H1 (cell line): ENCODE measurements at regions not wholly inside any gene's neighbourhood (a gene's known extent, or its start where the extent isn't known, plus 50 kb on each side); places are given as distances from the start of the nearest gene placed in this dataset.
A peak's percentile ranks its signal among the peaks of the same experiment; 100 is the strongest.

Source experiments
- BACH1 ChIP-seq: IDR thresholded peaks from 2 replicates; pipeline ENCODE4 v1.6.1; 2012; ENCODE audit warnings: low read length, improper control_type of control experiment
- CEBPB ChIP-seq: IDR thresholded peaks from 2 replicates; pipeline ENCODE4 v1.6.1; 2012; ENCODE audit warnings: low read depth, low read length
- TF ChIP-seq, protein P1 (sequence below): fragments of 300-600 bp; sonication (generic); IDR thresholded peaks from 2 replicates; pipeline ENCODE4 v1.7.1; 2012; ENCODE audit warnings: low read length, moderate library complexity, mild to moderate bottlenecking, inconsistent platforms; ENCODE audit not compliant: insufficient replicate concordance

DNA sequence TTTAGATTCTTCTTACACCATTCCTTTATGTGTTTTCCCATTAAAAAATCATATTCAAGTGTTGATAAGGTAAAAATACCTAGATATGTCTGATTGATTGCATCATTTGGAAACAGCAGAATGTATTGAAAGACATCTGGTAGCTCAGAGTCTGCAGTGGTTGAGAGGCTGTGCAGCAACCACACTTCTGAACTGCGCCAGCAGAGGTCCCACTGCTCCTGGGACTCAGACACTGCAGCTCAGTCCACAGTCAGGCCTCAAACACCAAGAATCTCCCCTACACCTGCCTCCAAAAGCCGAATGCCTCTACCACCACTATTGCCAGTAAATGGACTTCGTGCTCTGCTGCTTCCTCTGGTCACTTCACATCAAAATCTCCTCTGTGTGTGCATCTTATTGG lies 176.9 kb upstream of the LMCD1 start (continued):
- TF ChIP-seq, protein P1, sequence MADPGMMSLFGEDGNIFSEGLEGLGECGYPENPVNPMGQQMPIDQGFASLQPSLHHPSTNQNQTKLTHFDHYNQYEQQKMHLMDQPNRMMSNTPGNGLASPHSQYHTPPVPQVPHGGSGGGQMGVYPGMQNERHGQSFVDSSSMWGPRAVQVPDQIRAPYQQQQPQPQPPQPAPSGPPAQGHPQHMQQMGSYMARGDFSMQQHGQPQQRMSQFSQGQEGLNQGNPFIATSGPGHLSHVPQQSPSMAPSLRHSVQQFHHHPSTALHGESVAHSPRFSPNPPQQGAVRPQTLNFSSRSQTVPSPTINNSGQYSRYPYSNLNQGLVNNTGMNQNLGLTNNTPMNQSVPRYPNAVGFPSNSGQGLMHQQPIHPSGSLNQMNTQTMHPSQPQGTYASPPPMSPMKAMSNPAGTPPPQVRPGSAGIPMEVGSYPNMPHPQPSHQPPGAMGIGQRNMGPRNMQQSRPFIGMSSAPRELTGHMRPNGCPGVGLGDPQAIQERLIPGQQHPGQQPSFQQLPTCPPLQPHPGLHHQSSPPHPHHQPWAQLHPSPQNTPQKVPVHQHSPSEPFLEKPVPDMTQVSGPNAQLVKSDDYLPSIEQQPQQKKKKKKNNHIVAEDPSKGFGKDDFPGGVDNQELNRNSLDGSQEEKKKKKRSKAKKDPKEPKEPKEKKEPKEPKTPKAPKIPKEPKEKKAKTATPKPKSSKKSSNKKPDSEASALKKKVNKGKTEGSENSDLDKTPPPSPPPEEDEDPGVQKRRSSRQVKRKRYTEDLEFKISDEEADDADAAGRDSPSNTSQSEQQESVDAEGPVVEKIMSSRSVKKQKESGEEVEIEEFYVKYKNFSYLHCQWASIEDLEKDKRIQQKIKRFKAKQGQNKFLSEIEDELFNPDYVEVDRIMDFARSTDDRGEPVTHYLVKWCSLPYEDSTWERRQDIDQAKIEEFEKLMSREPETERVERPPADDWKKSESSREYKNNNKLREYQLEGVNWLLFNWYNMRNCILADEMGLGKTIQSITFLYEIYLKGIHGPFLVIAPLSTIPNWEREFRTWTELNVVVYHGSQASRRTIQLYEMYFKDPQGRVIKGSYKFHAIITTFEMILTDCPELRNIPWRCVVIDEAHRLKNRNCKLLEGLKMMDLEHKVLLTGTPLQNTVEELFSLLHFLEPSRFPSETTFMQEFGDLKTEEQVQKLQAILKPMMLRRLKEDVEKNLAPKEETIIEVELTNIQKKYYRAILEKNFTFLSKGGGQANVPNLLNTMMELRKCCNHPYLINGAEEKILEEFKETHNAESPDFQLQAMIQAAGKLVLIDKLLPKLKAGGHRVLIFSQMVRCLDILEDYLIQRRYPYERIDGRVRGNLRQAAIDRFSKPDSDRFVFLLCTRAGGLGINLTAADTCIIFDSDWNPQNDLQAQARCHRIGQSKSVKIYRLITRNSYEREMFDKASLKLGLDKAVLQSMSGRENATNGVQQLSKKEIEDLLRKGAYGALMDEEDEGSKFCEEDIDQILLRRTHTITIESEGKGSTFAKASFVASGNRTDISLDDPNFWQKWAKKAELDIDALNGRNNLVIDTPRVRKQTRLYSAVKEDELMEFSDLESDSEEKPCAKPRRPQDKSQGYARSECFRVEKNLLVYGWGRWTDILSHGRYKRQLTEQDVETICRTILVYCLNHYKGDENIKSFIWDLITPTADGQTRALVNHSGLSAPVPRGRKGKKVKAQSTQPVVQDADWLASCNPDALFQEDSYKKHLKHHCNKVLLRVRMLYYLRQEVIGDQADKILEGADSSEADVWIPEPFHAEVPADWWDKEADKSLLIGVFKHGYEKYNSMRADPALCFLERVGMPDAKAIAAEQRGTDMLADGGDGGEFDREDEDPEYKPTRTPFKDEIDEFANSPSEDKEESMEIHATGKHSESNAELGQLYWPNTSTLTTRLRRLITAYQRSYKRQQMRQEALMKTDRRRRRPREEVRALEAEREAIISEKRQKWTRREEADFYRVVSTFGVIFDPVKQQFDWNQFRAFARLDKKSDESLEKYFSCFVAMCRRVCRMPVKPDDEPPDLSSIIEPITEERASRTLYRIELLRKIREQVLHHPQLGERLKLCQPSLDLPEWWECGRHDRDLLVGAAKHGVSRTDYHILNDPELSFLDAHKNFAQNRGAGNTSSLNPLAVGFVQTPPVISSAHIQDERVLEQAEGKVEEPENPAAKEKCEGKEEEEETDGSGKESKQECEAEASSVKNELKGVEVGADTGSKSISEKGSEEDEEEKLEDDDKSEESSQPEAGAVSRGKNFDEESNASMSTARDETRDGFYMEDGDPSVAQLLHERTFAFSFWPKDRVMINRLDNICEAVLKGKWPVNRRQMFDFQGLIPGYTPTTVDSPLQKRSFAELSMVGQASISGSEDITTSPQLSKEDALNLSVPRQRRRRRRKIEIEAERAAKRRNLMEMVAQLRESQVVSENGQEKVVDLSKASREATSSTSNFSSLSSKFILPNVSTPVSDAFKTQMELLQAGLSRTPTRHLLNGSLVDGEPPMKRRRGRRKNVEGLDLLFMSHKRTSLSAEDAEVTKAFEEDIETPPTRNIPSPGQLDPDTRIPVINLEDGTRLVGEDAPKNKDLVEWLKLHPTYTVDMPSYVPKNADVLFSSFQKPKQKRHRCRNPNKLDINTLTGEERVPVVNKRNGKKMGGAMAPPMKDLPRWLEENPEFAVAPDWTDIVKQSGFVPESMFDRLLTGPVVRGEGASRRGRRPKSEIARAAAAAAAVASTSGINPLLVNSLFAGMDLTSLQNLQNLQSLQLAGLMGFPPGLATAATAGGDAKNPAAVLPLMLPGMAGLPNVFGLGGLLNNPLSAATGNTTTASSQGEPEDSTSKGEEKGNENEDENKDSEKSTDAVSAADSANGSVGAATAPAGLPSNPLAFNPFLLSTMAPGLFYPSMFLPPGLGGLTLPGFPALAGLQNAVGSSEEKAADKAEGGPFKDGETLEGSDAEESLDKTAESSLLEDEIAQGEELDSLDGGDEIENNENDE = no peak
- TF ChIP-seq CEBPB (peak; percentile 48; the same call in 1 of the 2 replicates), BACH1 (no peak)
